C4-2B (cell line): ENCODE measurements at regions not wholly inside any gene's neighbourhood (a gene's known extent, or its start where the extent isn't known, plus 50 kb on each side); places are given as distances from the start of the nearest gene placed in this dataset.

Experiments
- CTCF ChIP-seq: fragments of 450-650 bp; conservative IDR thresholded peaks from 2 replicates; pipeline ENCODE4 v1.5.1; 2017; ENCODE audit warnings: mild to moderate bottlenecking
- ZFX ChIP-seq: fragments of 450-650 bp; IDR thresholded peaks from 2 replicates; pipeline ENCODE4 v1.6.1; 2017

- TF ChIP-seq CTCF (no peak), ZFX (no peak)
Observed at GRCh38 chr1:189152685-189153084, 1325.0 kb downstream of the BRINP3 start.
